ENCODE measurements at regions not wholly inside any gene's neighbourhood (a gene's known extent, or its start where the extent isn't known, plus 50 kb on each side); places are given as distances from the start of the nearest gene placed in this dataset.

GRCh38 chr11:80565231-80565630 is 1124.4 kb upstream of the TENM4 start:
- Histone ChIP-seq H3K4me3 (ENCODE audit: low read depth, low read length) (no peak overlapping the region), H3K36me3 (ENCODE audit: control insufficient read depth, insufficient read depth, low read length) (no peaks in the 10 kb centered on the region), H3K27me3 (ENCODE audit: control insufficient read depth, insufficient read depth, low read length) (no peaks in the 10 kb centered on the region)
- no peak for TF ChIP-seq CTCF (IDR thresholded peaks at IDR 0.05; ENCODE audit: insufficient read depth, low read length, poor library complexity, severe bottlenecking)
- no peak for DNase-seq (ENCODE audit: low read depth)

- Histone ChIP-seq H3K36me3 (ENCODE audit: control insufficient read depth, insufficient read depth, low read length) (no peaks in the 10 kb centered on the region), H3K27me3 (ENCODE audit: control insufficient read depth, insufficient read depth, low read length) (no peaks in the 10 kb centered on the region), H3K4me3 (ENCODE audit: low read depth, low read length) (no peak overlapping the region)
- no peak for DNase-seq (ENCODE audit: low read depth)
- TF ChIP-seq CTCF (IDR thresholded peaks at IDR 0.05; ENCODE audit: insufficient read depth, low read length, poor library complexity, severe bottlenecking): no peak
These were observed 1121.8 kb upstream of the TENM4 start for GRCh38 chr11:80562523-80563125.

GRCh38 chr11:80559942-80560341 is 1119.1 kb upstream of the TENM4 start:
- Histone ChIP-seq H3K27me3 (ENCODE audit: control insufficient read depth, insufficient read depth, low read length) (no peaks in the 10 kb centered on the region), H3K4me3 (ENCODE audit: low read depth, low read length) (no peak overlapping the region), H3K36me3 (ENCODE audit: control insufficient read depth, insufficient read depth, low read length) (no peaks in the 10 kb centered on the region)
- TF ChIP-seq CTCF (IDR thresholded peaks at IDR 0.05; ENCODE audit: insufficient read depth, low read length, poor library complexity, severe bottlenecking): no peak
- no peak for DNase-seq (ENCODE audit: low read depth)

GRCh38 chr11:80553565-80553964 is 1112.7 kb upstream of the TENM4 start:
- H3K36me3 ChIP-seq (ENCODE audit: control insufficient read depth, insufficient read depth, low read length): no peaks in the 10 kb centered on the region
- no peak for DNase-seq (ENCODE audit: low read depth)
- H3K27me3 ChIP-seq (ENCODE audit: control insufficient read depth, insufficient read depth, low read length): no peaks in the 10 kb centered on the region
- TF ChIP-seq CTCF (IDR thresholded peaks at IDR 0.05; ENCODE audit: insufficient read depth, low read length, poor library complexity, severe bottlenecking): no peak
- H3K4me3 ChIP-seq (ENCODE audit: low read depth, low read length): no peak overlapping the region

GRCh38 chr11:80542704-80543103 is 1101.9 kb upstream of the TENM4 start:
- Histone ChIP-seq H3K27me3 (ENCODE audit: control insufficient read depth, insufficient read depth, low read length) (no peaks in the 10 kb centered on the region), H3K4me3 (ENCODE audit: low read depth, low read length) (no peak overlapping the region)
- no peak for DNase-seq (ENCODE audit: low read depth)

More at GRCh38 chr11:80542704-80543103, 1101.9 kb upstream of the TENM4 start:
- H3K36me3 ChIP-seq (ENCODE audit: control insufficient read depth, insufficient read depth, low read length): no peaks in the 10 kb centered on the region
- no peak for TF ChIP-seq CTCF (IDR thresholded peaks at IDR 0.05; ENCODE audit: insufficient read depth, low read length, poor library complexity, severe bottlenecking)
